Nephron progenitor cell (in vitro differentiated cells): ENCODE measurements at regions not wholly inside any gene's neighbourhood (a gene's known extent, or its start where the extent isn't known, plus 50 kb on each side); places are given as distances from the start of the nearest gene placed in this dataset.

Experiments used
- DNase-seq: peaks from one replicate; pipeline ENCODE4 v3.0.0; 2021
- H3K27ac Mint-ChIP-seq: 2 replicates; pipeline ENCODE4 v1.8.0; 2021; ENCODE audit warnings: mild to moderate bottlenecking, moderate library complexity, mixed read lengths
- H3K27me3 Mint-ChIP-seq: 2 replicates; pipeline ENCODE4 v1.8.0; 2021; ENCODE audit warnings: mild to moderate bottlenecking, low read depth, mixed read lengths; ENCODE audit not compliant: poor library complexity
- H3K36me3 Mint-ChIP-seq: 2 replicates; pipeline ENCODE4 v1.8.0; 2021; ENCODE audit warnings: low read depth, mixed read lengths
- H3K4me1 Mint-ChIP-seq: 2 replicates; pipeline ENCODE4 v1.8.0; 2021; ENCODE audit warnings: mixed read lengths
- H3K4me3 Mint-ChIP-seq: 2 replicates; pipeline ENCODE4 v1.8.0; 2021; ENCODE audit warnings: mild to moderate bottlenecking, moderate library complexity, mixed read lengths
- H3K9me3 Mint-ChIP-seq: 2 replicates; pipeline ENCODE4 v1.8.0; 2021; ENCODE audit warnings: mild to moderate bottlenecking, moderate library complexity, mixed read lengths
- TF ChIP-seq, protein P1 (sequence below): fragments of 200-600 bp; sonication (generic); IDR thresholded peaks from 2 replicates; pipeline ENCODE4 v1.5.0; 2021; ENCODE audit warnings: antibody characterized with exemption

DNA sequence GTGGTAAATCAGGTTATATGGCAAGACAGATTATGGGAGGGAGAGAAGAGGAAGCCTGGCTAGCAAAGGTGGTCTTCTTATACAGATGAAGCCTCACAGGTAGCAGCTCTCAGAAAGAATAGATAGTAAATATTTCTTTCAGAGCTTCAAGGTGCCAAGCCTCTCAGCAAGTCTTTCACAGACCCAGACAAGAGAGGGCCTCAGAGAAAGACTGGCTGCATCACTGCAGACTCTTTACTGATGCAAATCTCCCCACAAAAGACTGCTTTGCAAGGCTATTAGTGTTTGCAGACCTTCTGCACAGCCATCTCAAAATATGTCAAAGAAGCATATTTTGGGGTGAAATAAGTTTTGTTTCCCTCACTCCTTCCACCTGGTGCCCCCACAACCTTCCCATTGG lies 372.4 kb upstream of the RND3 start:
- Mint-ChIP-seq H3K27me3 (no peaks in the 10 kb centered on the region), H3K4me3 (no peak overlapping the region), H3K4me1 (no peaks in the 10 kb centered on the region), H3K27ac (no peak overlapping the region), H3K36me3 (no peaks in the 10 kb centered on the region), H3K9me3 (peaks cover 23% of the 10 kb centered on the region)
- TF ChIP-seq, protein P1, sequence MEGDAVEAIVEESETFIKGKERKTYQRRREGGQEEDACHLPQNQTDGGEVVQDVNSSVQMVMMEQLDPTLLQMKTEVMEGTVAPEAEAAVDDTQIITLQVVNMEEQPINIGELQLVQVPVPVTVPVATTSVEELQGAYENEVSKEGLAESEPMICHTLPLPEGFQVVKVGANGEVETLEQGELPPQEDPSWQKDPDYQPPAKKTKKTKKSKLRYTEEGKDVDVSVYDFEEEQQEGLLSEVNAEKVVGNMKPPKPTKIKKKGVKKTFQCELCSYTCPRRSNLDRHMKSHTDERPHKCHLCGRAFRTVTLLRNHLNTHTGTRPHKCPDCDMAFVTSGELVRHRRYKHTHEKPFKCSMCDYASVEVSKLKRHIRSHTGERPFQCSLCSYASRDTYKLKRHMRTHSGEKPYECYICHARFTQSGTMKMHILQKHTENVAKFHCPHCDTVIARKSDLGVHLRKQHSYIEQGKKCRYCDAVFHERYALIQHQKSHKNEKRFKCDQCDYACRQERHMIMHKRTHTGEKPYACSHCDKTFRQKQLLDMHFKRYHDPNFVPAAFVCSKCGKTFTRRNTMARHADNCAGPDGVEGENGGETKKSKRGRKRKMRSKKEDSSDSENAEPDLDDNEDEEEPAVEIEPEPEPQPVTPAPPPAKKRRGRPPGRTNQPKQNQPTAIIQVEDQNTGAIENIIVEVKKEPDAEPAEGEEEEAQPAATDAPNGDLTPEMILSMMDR, result no peak
- DNase-seq, result no peak

DNA sequence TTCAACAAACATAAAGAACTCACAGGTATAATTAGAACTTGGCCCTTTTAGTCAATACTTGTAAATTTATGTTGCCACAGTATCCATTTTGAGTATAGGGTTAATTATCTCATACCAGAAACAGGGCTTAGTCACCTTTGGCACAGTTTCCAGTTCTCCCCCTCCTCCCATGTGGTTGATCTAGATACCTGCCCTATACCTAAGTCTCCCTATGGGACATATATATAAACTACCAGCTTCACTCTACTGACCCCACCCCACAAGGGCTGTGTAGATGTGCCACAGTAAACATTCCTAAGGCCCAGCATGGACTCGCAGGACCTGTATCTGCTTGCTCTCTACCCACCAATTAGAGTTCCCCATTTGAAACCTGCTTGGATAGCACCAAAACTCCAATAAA lies 371.7 kb upstream of the RND3 start:
- no peak for DNase-seq
- Mint-ChIP-seq H3K27me3 (no peaks in the 10 kb centered on the region), H3K4me3 (no peak overlapping the region), H3K9me3 (peaks cover 16% of the 10 kb centered on the region), H3K36me3 (no peaks in the 10 kb centered on the region), H3K4me1 (no peaks in the 10 kb centered on the region), H3K27ac (no peak overlapping the region)
- TF ChIP-seq, protein P1, result no peak

DNA sequence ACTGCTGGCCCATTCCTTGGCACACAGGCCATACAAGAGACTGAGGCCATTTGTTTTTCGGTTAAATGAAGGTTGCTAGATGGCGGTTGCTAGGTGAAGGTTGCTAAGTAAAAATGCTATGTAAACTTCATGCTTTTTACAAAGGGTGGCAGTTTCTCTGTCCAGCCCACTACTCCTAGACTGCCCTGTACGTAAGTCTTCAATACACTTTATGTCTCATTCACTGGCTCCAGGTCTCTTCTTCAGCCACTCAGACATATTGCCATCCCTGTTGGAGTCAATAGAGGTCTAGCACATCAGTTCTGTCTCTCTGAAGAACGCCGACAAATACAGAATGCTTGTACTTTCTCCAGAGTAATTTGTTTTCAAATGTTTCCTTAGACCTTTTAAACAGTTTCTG lies 370.9 kb upstream of the RND3 start:
- H3K4me1 Mint-ChIP-seq, result no peaks in the 10 kb centered on the region
- no peak overlapping the region for H3K27ac Mint-ChIP-seq
- H3K36me3 Mint-ChIP-seq, result no peaks in the 10 kb centered on the region
- no peaks in the 10 kb centered on the region for H3K27me3 Mint-ChIP-seq
- peaks cover 11% of the 10 kb centered on the region for H3K9me3 Mint-ChIP-seq
- TF ChIP-seq, protein P1, result no peak
- H3K4me3 Mint-ChIP-seq, result no peak overlapping the region
- DNase-seq, result no peak

DNA sequence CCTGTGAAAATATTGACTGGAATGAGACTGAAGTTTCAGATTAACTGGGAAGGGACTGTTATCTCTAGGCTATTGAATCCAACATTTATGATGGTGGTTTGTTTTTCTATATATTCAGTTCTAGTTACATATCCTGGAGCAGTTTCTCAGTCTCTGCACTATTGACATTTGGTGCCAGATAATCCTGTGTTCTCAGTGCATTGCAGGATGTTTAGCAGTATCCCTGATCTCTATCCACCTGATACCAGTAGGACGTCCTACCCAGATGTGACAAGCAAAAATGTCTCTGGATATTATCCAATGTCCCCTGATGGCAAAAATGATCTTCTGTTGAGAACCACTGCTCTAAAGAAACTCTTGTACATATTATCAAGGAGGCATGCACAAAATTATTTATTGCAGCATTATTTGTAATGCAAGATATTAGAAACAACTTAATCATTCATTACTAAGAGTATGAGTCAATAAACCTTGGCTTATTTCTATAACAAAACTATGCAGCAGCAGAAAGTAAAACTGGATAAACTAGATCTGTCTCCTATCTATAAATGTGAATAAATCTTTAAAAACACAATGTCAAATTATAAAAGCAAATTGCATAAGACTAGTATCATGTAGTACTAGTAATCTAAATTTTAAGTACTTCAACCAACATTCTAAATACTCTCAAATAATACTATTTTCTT lies 369.3 kb upstream of the RND3 start:
- H3K27me3 Mint-ChIP-seq, result no peaks in the 10 kb centered on the region
- no peaks in the 10 kb centered on the region for H3K9me3 Mint-ChIP-seq
- no peaks in the 10 kb centered on the region for H3K36me3 Mint-ChIP-seq
- H3K4me1 Mint-ChIP-seq, result no peaks in the 10 kb centered on the region
- H3K27ac Mint-ChIP-seq, result no peak overlapping the region
- no peak overlapping the region for H3K4me3 Mint-ChIP-seq
- DNase-seq, result no peak
- TF ChIP-seq, protein P1, result no peak

DNA sequence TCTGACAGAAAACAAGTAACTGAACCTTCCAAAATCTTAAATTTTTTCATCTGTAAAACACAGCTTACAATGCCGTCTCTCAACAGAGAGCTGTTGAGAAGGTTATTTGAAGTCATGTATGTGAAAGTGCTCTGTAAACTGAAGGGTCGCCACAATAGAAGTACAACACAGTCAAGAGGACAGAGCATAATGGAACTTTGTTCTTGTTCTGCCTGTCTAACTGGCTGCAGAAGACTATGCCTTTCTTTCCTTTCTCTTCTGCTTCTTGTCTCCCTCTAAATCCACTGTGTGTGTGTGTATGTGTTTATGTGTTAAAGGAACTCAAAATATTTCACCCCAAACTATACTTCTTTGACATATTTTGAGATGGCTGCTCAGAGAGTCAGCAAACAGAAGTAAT lies 365.8 kb upstream of the RND3 start:
- Mint-ChIP-seq H3K9me3 (peaks cover 13% of the 10 kb centered on the region), H3K27me3 (peaks cover 3% of the 10 kb centered on the region), H3K27ac (no peak overlapping the region), H3K4me1 (peaks cover 3% of the 10 kb centered on the region), H3K4me3 (no peak overlapping the region), H3K36me3 (peaks cover 9% of the 10 kb centered on the region)
- DNase-seq, result no peak
- TF ChIP-seq, protein P1, result no peak

DNA sequence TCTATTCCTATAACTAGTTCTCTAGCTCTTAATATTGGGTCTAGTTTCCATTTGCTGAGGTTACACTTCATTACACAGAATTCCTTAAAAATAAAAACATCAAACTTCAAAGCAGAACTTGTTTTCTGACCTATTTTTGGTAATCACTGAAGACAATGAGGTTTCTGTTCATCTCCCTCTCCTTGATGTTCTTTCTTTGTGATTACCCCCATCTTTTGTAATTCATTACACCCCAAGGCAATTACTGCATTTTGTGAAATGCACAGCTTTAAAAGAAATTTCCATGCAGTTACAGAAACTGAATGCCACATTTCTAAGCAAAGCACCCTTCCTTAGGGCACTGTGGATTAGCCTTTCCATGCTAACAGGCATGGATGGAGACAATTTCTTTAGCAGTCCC lies 363.2 kb upstream of the RND3 start:
- H3K4me1 Mint-ChIP-seq, result peaks cover 28% of the 10 kb centered on the region
- peaks cover 3% of the 10 kb centered on the region for H3K27me3 Mint-ChIP-seq
- peaks cover 13% of the 10 kb centered on the region for H3K9me3 Mint-ChIP-seq
- no peak overlapping the region for H3K4me3 Mint-ChIP-seq
- no peak overlapping the region for H3K27ac Mint-ChIP-seq
- TF ChIP-seq, protein P1, result no peak
- no peak for DNase-seq
- H3K36me3 Mint-ChIP-seq, result peaks cover 9% of the 10 kb centered on the region
